ENCODE measurements at regions not wholly inside any gene's neighbourhood (a gene's known extent, or its start where the extent isn't known, plus 50 kb on each side); places are given as distances from the start of the nearest gene placed in this dataset.
"Not testable (repeated sequence)": the region's sequence is repeated elsewhere in the genome, so short reads cannot be mapped to it uniquely, and the experiment has no call there.

- peak; percentile 40 for DNase-seq (ENCODE audit: low read depth)
Measured at GRCh38 chr15:38073178-38073946, 138.9 kb downstream of the TMCO5A start.

- DNase-seq (ENCODE audit: low read depth), result peak; percentile 34
Measured at GRCh38 chr15:38074029-38074428, 139.6 kb downstream of the TMCO5A start.

GRCh38 chr15:38075466-38075865 is 141.0 kb downstream of the TMCO5A start:
- no peak for DNase-seq (ENCODE audit: low read depth)

GRCh38 chr15:38076786-38077185 is 142.3 kb downstream of the TMCO5A start:
- no peak for DNase-seq (ENCODE audit: low read depth)

GRCh38 chr15:38079236-38079635 is 144.8 kb downstream of the TMCO5A start:
- DNase-seq (ENCODE audit: low read depth), result no peak

GRCh38 chr15:38080651-38081275 is 146.3 kb downstream of the TMCO5A start:
- DNase-seq (ENCODE audit: low read depth), result peak; percentile 85

- peak; percentile 62 for DNase-seq (ENCODE audit: low read depth)
Measured at GRCh38 chr15:38084289-38084688, 149.8 kb downstream of the TMCO5A start.

GRCh38 chr15:38085114-38085513 is 150.7 kb downstream of the TMCO5A start:
- no peak for DNase-seq (ENCODE audit: low read depth)

- peak; percentile 71 for DNase-seq (ENCODE audit: low read depth)
Measured at GRCh38 chr15:38085931-38086568, 151.6 kb downstream of the TMCO5A start.

GRCh38 chr15:38086611-38087010 is 152.2 kb downstream of the TMCO5A start:
- no peak for DNase-seq (ENCODE audit: low read depth)

GRCh38 chr15:38088971-38089370 is 154.5 kb downstream of the TMCO5A start:
- no peak for DNase-seq (ENCODE audit: low read depth)

GRCh38 chr15:38090223-38090622 is 155.8 kb downstream of the TMCO5A start:
- DNase-seq (ENCODE audit: low read depth), result no peak

GRCh38 chr15:38090678-38091077 is 156.2 kb downstream of the TMCO5A start:
- no peak for DNase-seq (ENCODE audit: low read depth)

GRCh38 chr15:38091078-38091645 is 156.7 kb downstream of the TMCO5A start:
- no peak for DNase-seq (ENCODE audit: low read depth)

- DNase-seq (ENCODE audit: low read depth), result peak; percentile 3
Measured at GRCh38 chr15:38093931-38094330, 158.7 kb upstream of the SPRED1 start.

- DNase-seq (ENCODE audit: low read depth), result no peak
Measured at GRCh38 chr15:38102972-38103371, 149.7 kb upstream of the SPRED1 start.

- no peak for DNase-seq (ENCODE audit: low read depth)
Measured at GRCh38 chr15:38103564-38103963, 149.1 kb upstream of the SPRED1 start.

GRCh38 chr15:38111070-38111469 is 141.6 kb upstream of the SPRED1 start:
- no peak for DNase-seq (ENCODE audit: low read depth)

GRCh38 chr15:38112406-38112805 is 140.2 kb upstream of the SPRED1 start:
- no peak for DNase-seq (ENCODE audit: low read depth)

- DNase-seq (ENCODE audit: low read depth), result no peak
Measured at GRCh38 chr15:38115121-38115520, 137.5 kb upstream of the SPRED1 start.

GRCh38 chr15:38117781-38118180 is 134.9 kb upstream of the SPRED1 start:
- no peak for DNase-seq (ENCODE audit: low read depth)

- not testable (repeated sequence) for DNase-seq (ENCODE audit: low read depth)
Measured at GRCh38 chr15:38119865-38120264, 132.8 kb upstream of the SPRED1 start.

GRCh38 chr15:38127306-38127771 is 125.3 kb upstream of the SPRED1 start:
- DNase-seq (ENCODE audit: low read depth), result peak; percentile 85
